ENCODE measurements at regions not wholly inside any gene's neighbourhood (a gene's known extent, or its start where the extent isn't known, plus 50 kb on each side); places are given as distances from the start of the nearest gene placed in this dataset.
"Not testable (repeated sequence)": the region's sequence is repeated elsewhere in the genome, so short reads cannot be mapped to it uniquely, and the experiment has no call there.

DNA sequence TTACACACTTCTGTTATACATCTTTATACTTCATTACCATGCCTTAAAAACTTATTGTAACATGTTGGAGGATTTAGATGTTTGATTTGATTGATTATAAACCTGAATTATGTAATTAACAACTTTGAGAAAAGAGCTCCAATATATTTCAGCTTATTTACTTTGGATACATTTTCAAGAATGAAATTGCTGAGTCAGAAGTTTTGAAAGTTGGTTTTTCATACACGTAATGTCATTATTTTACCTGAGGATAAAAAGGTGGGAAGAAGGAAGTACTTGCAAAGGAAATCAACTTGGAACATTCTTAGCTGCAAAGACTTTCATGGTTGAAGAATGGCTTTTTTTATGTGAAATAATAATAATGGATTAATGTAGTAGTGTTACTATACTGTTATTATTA is 677.2 kb downstream of the FAM181B start:
- DNase-seq (ENCODE audit: low read depth, low spot score) = no peak

DNA sequence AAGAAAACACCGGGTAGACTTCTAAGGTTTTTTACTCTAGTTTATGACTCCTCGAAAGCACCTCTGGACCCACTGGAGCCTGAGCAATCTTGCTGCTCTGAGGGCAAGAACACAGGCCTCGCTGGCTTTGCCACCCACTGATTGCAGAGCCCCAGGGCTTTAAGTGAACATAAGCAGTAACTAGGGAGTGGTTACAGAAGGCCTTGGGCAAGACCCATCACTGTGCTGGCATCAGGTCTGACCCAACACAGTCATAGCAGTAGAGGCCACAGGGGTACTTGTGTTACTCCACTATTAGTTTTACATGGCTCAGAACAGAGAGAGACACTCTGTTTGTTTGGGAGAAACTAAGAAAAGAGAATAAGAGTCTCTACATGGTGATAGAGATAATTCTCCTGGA is 684.5 kb downstream of the FAM181B start:
- DNase-seq (ENCODE audit: low read depth, low spot score) = no peak

DNA sequence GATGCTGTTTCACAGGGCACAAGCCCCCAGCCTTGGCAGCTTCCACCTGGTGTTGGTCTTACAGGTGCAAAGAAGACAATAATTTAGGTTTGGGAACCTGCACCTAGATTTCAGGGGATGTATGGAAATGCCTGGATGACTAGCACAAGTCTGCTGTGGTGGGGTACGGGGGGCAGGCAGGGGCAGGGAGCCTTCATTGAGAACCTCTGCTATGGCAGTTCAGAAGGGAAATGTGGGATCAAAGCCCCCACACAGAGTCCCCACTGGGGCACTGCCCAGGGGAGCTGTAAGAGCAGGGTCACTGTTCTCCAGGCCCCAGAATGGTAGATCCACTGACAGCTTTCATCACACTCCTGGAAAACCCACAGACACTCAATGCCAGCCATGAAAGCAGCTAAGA is 686.5 kb downstream of the FAM181B start:
- no peak for DNase-seq (ENCODE audit: low read depth, low spot score)

DNA sequence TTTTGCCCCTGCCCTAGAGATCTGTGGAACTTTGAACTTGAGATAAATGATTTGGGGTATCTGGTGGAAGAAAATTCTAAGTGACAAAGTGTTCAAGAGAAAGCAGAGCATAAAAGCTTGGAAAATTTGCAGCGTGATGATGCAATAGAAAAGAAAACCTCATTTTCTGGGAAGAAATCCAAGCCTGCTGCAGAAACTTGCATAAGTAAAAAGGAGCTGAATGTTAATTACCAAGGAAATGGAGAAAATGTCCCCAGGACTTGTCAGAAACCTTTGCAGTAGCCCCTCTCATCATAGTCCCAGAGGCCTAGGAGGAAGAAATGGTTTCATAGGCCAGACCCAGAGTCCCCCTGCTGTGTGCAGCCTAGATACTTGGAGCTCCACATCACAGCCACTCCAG is 686.9 kb downstream of the FAM181B start:
- DNase-seq (ENCODE audit: low read depth, low spot score) = no peak

DNA sequence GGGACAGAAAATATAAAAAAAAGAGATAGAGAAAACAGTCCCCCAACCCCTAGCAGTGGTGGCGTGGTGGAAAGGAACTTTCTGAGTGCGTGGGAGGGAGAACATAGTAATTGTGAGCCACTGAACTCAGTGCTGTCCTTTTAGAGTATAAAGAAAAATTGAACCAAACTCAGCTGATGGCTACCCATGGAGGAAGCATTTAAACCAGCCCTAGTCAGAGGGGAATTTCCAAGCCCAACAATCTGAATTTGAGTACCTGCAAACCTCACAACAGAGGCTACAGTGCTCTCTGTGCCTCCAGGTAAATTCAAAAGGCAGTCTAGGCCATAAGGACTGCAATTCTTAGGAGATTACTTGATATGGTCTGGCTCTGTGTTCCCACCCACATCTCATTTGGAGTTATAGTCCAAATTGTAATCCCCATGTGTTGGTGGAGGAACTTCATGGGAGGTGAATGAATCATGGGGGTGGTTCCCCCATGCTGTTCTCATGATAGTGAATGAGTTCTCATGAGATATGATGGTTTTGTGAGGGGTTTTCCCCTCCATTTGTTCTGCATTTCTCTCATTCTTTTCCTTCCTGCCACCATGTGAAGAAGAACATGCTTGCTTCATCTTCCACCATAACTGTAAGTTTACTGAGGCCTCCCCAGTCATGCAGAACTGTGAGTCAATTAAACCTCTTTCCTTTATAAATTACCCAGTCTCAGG is 687.8 kb downstream of the FAM181B start:
- no peak for DNase-seq (ENCODE audit: low read depth, low spot score)

DNA sequence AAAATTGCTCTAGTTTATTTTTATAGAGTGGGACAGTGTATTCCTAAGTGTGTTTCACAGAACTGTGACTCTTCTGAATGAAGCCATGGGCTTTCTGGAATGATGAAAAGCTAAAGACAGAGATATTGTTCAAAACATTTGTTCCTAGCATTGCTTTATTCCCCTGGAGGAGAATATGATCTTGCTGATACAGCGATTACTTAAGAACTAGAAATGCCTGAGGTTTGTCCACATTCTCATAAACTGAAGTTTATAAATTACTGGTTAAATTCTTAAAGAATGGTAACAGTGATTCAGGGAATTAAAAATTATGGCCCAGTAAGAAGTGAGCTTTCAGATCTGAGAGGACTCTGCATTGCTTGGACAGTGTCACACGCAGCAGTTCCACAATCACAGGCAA is 690.3 kb downstream of the FAM181B start:
- no peak for DNase-seq (ENCODE audit: low read depth, low spot score)

DNA sequence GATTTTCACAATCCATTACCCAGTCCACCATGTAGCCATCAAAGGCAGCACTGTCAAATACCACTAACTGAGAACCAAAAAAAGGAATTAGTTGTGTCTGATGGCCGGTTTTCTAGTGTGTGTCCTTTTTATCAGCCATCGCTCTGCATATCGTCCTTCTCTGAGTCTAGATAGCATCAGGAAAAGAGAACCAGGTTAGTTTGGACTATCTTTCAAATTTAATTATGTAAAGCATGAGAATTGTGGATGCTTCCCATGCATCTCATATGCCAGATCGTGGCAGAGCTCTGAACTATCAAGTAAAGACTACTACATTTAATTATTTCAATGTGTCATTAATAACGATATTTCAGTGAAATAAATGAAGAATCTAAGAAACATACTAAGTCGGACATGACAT is 691.9 kb downstream of the FAM181B start:
- no peak for DNase-seq (ENCODE audit: low read depth, low spot score)

DNA sequence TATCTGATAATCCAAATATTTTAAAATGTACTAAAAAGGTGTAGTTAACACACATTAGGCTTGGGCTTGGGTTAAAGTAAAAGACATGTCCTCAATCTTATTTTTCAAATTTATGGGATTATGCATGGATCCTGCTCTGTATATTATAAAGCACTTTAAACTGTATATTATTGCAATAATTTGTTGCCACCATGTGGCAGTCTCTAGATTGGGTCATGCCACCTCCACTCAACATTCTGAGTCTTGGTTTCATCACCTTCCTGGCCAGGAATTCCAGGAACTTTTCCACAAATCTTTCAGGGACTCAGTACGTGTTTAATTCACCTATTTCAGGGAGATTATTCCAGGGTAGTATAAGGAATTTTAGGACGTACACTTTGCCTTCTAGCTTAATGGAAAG is 695.5 kb downstream of the FAM181B start:
- DNase-seq (ENCODE audit: low read depth, low spot score) = no peak

DNA sequence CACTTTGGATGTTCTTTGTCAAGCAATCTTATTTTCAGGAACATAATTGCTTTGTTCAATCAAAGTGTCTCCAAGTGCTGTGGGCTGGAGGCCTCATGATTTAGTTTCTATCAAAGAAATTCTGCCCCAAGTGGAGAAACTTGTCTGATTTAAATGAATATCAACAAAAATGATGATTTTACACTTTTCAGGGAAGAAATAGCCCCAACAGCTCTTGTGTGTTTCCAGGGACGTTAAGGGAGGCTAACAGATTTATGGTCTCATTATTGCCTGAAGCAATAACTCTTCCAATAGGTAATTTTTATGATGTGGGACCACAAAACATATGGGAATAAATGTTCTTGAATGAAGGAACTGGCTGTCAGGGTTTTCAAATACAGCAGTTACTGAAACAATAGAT is 699.1 kb downstream of the FAM181B start:
- no peak for DNase-seq (ENCODE audit: low read depth, low spot score)

DNA sequence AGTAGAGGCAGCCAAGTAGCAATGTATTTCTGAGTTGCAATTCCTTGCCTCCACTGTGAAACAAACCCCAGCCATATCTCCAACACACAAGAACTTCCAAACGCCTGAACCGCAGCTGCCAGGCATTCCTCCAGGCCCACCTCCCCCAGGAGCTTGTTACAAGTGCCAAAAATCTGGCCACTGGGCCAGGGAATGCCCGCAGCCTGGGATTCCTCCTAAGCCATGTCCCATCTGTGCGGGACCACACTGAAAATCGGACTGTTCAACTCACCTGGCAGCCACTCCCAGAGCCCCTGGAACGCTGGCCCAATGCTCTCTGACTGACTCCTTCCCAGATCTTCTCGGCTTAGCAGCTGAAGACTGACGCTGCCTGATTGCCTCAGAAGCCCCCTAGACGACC is 706.3 kb downstream of the FAM181B start:
- not testable (repeated sequence) for DNase-seq (ENCODE audit: low read depth, low spot score)

DNA sequence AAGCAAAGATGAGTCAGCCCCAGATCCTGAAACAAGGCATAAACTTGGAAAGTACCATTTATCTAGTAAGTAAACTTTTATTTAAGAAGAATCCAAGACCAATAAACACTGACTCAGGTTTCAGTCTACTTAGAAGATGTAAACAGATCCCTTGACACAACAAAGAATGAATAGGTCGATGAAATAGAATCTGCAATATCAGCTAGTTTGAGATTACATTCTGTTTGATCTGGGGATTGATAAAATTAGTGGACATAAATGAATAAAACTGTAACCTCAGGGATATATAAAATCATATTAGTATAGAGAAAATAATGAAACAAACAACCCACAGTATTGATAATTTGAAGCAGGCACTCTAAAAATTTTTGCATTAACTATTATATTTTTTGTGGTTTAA is 708.9 kb downstream of the FAM181B start:
- no peak for DNase-seq (ENCODE audit: low read depth, low spot score)

DNA sequence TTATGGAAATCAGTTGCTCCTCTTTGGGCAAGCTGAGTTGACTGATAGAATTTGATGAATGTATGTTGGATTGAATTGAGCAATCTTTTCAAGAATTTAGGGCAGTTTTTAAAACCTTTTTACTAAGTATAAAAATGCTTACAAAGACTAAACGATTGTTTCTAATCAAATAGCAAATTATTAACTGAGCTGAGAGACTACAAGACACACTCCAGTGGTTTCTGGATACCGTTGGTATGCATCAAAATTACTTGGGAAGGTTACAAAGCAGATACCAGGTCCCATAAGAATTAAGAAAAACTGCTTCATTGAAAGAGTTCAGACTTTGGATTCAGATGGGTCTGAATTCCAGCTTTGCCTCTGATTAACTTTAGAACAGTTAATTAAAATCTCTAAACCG is 721.4 kb downstream of the FAM181B start:
- DNase-seq (ENCODE audit: low read depth, low spot score) = no peak

DNA sequence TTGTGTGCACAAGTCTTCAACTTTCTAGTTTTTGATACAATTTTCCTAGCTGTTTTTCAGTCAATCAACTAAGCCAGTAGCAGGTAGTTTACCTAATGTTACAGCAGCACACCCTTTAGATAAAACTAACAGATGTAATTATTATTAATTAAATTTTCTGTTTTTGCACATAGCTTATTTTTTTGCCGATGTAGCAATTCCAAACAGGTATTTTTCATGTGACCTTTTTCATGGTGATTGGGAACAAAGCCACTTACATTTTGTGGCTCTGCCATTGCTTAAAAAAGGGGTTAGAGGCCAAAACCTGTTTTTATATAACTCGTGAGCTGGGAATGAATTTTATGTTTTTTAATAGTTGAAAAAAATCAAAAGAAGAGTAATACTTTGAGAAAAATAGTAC is 724.5 kb downstream of the FAM181B start:
- no peak for DNase-seq (ENCODE audit: low read depth, low spot score)

DNA sequence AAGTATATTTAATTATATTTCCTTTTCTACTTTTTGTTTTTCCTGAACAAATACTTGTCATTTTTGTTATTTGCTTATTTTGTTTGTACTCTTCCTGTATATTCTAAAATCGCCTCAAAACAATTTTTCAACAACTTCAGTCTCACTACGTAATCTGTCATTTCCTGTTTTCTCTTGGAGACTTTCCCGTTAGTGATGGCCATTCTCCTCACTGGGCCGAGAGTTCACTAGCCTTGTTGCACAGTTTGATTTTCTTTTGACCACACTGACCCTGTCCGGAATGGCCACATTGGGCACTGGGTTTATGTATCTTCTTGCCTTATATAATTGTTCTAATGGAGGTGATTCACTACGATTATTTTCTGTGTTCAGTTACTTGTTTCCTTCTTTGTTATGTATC is 726.1 kb downstream of the FAM181B start:
- DNase-seq (ENCODE audit: low read depth, low spot score) = no peak

DNA sequence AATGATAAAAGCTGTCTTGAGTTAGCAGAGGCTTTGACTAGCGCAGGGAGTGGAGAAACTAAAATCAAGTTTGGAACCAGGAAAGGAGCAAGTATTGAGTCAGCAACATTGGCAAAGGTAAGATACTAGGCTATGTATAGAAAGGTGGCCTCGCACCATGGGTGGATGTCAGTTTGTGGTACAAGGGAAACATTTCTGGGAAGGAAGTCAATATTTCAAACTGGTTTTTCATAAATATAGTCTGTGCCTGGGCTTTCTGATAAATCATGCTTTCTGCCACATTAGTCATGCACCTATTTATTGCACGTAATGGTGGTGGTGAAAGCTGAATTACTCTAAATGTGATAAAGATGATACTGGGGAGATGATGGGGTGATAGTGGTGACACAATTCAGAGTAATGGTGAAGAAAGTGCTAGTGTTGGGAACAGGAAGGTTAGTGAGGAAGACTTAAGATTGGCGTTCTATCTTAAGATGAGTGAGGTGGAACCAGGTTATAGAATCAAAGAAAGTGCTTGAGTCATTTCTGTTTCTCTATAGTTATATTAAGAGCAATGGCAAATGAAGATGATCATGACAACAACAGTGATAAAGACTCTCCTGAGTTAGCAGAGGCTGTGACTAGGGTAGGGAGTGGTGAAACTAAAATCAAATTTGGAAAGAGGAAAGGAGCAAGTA is 729.0 kb downstream of the FAM181B start:
- DNase-seq (ENCODE audit: low read depth, low spot score) = no peak

DNA sequence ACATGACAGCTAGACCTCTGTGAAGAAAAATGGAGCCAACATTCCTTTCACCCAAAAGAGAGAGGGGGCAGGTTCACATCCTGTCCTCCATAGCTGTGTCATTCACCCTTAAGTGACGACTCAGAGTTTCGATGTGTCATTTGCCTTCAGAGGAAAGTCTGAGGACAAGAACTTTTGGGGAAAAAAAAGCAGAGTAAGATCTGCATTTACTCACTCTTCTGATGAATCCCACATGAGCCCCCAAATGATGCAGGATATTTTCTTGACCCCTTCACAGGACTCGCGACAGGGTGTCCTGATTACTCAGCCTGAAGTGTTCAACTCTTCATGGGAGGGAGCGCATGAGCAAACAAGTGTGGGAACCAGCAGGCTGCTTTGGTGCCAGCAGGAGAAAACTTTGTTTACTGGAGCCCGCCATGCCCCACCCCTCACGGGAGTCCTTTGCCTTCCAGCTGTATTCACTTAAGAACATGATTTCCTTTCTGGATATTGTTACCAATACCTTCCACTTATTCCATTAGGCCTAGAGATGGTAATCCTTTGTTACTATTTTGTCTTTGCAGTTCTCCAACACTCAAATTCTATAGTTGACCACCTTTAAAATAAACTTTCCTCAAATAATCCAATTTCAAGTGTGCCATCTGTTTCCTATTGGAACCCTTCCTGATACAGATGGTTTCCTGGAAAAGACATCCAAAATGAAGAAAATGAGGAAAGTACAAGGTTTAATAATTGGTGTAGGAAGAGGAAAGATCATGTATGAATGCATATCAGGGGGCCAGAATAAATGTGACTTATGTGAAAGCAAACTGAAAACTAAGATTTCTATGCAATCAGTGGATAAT is 729.8 kb downstream of the FAM181B start:
- DNase-seq (ENCODE audit: low read depth, low spot score) = no peak

DNA sequence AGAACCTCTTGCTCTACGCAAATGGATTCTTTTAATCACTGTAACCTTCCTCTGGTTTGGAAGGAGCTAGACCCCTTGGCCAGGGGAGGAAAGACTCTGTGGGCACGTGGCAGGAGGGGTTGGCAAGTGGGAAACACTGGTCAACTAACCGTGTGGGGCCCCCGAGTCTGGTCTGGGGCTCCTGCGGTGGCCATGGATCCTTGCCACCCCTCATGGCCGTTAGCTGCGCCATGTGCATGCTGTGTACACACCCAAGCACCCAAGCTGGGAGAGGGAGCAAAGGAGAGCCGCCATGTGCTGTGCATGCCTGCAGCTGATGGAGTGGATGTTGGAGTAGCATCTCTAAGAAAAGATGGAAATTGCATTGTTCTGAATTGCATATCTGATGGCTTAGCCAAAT is 730.6 kb downstream of the FAM181B start:
- DNase-seq (ENCODE audit: low read depth, low spot score) = no peak

DNA sequence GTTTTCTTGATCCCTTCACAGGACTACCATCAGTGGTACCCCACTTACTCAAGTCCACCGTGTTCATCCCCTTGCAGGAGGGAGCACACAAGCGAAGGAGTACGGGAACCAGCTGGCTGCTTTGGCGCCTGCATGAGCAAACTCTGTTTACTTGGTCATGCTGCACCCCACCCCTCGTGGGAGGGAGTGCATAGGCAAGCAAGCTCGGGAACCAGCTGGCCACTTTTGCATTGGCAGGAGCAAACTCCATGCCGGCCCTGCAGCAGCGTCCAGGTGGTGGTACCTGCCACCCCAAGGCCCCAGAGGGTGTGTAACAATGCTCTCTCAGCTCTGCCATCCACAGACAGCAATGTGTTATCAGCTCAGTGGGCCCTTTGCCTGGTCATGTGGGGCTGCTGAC is 737.8 kb downstream of the FAM181B start:
- DNase-seq (ENCODE audit: low read depth, low spot score) = no peak

DNA sequence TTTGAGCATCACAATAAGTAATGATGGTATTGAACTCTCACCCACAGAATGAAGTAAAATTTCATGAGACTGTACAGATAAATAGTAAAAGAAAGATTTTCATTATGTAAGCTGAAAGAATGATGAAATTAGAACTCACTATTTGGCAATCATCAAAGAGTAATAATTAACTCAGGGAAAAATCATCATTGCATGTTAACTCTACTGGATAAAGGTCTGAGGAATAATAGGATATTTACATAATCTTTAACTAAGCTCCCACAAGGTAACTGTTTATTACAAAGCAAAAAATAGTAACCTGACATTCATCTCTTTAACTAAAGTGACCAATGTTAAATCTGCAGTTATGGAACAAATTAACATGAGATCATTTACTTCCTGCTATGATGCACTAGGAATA is 739.9 kb downstream of the FAM181B start:
- no peak for DNase-seq (ENCODE audit: low read depth, low spot score)

DNA sequence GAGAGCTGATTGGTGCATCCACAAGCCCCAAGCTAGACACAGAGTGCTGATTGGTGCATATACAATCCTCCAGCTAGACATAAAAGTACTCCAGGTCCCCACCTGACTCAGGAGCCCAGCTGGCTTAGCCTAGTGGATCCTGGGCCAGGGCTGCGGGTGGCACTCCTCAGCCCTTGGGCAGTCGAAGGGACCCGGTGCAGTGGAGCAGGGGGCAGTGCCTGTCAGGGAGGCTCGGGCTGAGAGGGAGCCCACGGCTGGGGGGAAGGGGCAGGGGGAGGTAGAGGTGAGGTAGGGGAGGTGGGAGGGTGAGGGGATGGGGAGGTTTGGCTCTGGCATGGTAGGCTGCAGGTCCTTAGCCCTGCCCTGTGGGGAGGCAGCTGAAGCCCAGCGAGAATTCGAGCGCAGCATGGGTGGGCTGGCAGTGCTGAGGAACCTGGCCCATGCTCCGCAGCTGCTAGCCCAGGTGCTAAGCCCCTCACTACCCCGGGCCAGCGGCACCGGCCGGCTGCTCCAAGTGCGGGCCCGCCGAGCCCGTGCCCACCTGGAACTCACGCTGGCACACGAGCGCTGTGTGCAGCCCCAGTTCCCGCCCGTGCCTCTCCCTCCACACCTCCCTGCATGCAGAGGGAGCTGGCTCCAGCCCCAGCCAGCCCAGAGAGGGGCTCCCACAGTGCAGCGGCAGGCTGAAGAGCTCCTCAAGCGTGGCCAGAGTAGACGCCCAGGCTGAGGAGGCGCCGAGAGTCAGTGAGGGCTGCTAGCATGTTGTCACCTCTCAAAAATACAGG is 742.8 kb downstream of the FAM181B start:
- DNase-seq (ENCODE audit: low read depth, low spot score) = no peak

DNA sequence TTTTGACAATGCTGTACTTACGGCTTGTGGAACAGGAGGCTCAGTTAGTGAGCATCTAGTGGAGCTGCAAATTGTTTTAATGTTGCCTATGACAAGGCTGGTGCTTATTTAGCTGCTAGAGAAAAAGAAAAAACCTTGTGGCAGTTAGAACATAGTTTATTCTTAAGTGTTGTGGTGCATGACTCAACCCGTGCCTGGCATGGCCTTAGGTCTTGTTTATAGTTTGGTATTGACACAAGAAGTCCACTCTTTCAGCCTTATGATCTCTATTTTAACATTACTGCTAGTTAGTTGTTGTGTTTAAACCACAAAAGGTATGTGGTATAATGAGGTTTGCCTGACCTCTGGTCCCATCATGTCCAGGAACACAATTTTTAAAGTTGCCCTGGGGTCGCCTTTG is 744.6 kb downstream of the FAM181B start:
- no peak for DNase-seq (ENCODE audit: low read depth, low spot score)
